ENCODE measurements at regions not wholly inside any gene's neighbourhood (a gene's known extent, or its start where the extent isn't known, plus 50 kb on each side); places are given as distances from the start of the nearest gene placed in this dataset.

- TF ChIP-seq, protein P1, sequence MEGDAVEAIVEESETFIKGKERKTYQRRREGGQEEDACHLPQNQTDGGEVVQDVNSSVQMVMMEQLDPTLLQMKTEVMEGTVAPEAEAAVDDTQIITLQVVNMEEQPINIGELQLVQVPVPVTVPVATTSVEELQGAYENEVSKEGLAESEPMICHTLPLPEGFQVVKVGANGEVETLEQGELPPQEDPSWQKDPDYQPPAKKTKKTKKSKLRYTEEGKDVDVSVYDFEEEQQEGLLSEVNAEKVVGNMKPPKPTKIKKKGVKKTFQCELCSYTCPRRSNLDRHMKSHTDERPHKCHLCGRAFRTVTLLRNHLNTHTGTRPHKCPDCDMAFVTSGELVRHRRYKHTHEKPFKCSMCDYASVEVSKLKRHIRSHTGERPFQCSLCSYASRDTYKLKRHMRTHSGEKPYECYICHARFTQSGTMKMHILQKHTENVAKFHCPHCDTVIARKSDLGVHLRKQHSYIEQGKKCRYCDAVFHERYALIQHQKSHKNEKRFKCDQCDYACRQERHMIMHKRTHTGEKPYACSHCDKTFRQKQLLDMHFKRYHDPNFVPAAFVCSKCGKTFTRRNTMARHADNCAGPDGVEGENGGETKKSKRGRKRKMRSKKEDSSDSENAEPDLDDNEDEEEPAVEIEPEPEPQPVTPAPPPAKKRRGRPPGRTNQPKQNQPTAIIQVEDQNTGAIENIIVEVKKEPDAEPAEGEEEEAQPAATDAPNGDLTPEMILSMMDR (IDR thresholded peaks at IDR 0.05) = no peak
- TF ChIP-seq POLR2A (IDR thresholded peaks at IDR 0.05) = no peak
These were observed 134.1 kb downstream of the CASP12 start for GRCh38 chr11:104763930-104764709.
